HG03095 (cell line): ENCODE measurements at regions not wholly inside any gene's neighbourhood (a gene's known extent, or its start where the extent isn't known, plus 50 kb on each side); places are given as distances from the start of the nearest gene placed in this dataset.
"Not testable (repeated sequence)": the region's sequence is repeated elsewhere in the genome, so short reads cannot be mapped to it uniquely, and the experiment has no call there.

Source experiments
- ATAC-seq: cut with Tn5 transposase; IDR thresholded peaks from one replicate; pipeline ENCODE4 v1.9.1; 2021; ENCODE audit warnings: moderate library complexity; ENCODE audit not compliant: unreplicated experiment

DNA sequence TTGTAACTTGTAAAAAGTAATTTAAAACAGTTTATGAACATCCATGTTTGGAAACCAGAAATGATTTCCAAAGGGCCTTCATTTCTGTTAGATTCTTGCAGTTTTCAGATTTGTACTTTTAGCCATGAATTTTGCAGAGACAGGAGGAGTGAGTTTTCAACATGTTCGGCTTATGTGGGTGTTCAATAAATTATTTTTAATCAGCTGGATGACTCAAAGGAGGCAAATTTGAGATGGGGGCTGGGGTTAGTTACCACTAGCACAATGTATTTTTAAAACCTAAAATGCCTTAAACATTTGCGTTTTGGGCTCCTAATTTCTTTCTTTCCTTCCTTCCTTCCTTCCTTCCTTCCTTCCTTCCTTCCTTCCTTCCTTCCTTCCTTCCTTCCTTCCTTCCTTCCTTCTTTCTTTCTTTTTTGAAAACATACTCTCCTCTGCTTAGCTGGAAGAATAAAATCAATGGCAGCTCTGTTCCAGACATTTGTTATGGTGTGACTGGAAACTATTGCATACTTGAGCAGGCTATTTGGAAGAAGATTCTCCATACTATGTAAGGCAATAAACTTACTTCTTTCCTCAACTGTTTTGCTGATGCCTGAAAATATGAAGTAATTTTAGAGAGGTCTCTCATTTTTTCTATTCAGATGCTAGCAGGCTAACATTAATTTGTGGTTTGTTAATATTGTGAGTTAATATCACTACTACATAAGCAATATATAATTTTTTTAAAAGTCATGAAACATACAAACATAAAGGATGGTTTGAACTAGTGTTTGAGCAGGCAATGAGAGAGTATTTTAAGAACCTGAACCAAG is 394.4 kb downstream of the NYAP2 start:
- ATAC-seq: no peak

GRCh38 chr2:225788571-225789094 is 389.1 kb downstream of the NYAP2 start:
- no peak for ATAC-seq

GRCh38 chr2:225787497-225787896 is 388.0 kb downstream of the NYAP2 start:
- ATAC-seq: no peak

- no peak for ATAC-seq
Observed at GRCh38 chr2:225781991-225782390, 382.5 kb downstream of the NYAP2 start.

DNA sequence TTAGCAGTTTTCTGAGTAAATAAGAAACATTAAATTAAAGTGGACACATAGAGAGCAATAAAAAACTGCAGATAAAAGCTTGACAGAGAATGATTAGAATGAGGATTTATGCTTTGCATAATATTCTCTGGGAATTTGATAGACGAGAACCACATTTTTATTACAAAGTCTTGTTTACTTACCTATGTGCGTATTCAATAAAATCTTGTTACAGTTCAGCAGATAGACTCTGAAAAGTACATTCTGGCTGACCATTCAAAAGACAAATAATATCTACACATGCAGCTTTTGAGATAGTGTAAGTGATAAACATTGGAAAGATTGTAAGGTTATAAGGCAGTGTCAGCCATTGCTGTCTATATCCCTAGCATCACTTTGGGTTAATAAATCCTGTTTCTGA is 381.6 kb downstream of the NYAP2 start:
- no peak for ATAC-seq

- ATAC-seq: no peak
Observed at GRCh38 chr2:225779829-225780228, 380.3 kb downstream of the NYAP2 start.

GRCh38 chr2:225773148-225773547 is 373.6 kb downstream of the NYAP2 start:
- ATAC-seq: no peak

GRCh38 chr2:225771701-225772100 is 372.2 kb downstream of the NYAP2 start:
- ATAC-seq: no peak

- ATAC-seq: no peak
Observed at GRCh38 chr2:225768741-225769140, 369.2 kb downstream of the NYAP2 start.

DNA sequence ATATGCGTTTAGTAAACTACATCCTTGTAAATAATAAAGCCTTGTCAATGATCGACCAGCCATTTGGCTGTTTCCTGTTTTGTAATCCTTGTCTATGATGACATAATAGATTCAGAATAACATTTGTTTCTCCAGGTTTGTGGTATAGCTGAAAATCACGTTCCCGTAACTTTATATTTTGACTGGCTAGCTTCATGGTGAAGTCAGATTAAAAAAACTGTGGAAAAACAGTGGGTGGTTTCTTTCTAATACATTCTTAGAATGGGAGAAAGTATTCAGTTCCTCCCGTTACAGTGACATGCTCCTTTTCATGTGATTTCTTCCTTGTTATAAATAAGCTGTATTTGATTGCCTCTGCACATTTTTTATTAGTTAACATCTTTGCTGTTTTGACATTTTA is 366.9 kb downstream of the NYAP2 start:
- ATAC-seq: no peak

DNA sequence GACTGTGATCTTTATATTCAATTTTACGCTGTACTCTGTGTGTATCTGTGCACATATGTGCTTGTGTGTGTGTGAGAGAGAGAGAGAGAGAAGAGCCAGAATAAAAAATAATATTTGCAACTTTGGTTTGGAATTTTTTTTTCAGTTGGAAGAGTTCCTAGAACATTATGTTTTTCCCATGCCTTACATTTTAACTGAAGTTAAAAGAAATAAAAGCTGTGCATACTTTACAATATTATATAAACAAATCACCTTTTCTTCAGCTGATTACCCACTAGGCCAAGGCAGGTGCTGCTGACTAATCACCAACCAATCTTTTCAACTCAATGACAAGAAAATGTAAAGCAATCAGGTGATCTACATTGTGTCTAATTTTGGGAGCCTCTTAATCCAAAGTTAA is 366.3 kb downstream of the NYAP2 start:
- ATAC-seq: no peak

GRCh38 chr2:225764346-225764745 is 364.8 kb downstream of the NYAP2 start:
- ATAC-seq: no peak

GRCh38 chr2:225763711-225764110 is 364.2 kb downstream of the NYAP2 start:
- ATAC-seq: no peak

GRCh38 chr2:225761396-225761795 is 361.9 kb downstream of the NYAP2 start:
- ATAC-seq: no peak

- ATAC-seq: no peak
Observed at GRCh38 chr2:225757248-225757647, 357.7 kb downstream of the NYAP2 start.

- no peak for ATAC-seq
Observed at GRCh38 chr2:225756198-225756597, 356.7 kb downstream of the NYAP2 start.

GRCh38 chr2:225748609-225749008 is 349.1 kb downstream of the NYAP2 start:
- ATAC-seq: no peak

GRCh38 chr2:225743996-225744395 is 344.5 kb downstream of the NYAP2 start:
- not testable (repeated sequence) for ATAC-seq

DNA sequence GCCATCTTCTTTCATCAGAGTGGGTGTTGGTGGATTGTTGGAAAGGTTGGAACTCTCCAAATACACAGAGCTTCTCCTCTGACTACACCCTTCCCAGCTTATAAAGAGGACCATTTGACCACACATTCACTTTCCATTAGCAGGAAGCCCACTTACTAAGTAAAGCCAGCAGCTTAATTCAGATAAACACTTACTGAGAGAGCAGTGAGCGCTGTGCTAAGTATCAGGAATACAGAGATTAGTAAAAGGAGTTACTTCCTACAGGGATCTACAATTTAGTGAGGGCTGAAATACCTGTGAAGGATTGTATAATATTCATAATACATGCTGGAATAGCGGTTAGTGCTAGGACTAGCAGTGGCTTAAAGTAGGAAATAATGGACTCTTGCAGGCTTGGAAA is 343.0 kb downstream of the NYAP2 start:
- no peak for ATAC-seq

DNA sequence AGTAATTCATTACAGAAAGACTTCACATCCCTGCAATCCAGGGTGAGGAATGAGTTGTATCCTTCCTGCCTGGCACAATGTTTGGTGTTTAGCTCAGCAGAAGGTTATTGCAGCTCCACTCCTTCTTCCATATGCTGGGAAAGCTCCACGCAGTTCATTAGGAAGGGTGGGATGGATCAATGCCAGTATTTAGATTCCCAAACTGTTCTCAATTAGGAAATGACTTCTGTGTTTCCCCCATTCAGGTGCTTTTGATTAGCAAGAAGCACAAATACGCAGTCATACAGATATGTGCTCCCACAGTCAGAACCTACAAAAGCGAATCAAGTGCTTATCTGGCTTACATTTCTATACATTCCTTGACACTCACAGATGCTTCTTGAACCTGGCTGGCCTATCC is 340.6 kb downstream of the NYAP2 start:
- no peak for ATAC-seq

DNA sequence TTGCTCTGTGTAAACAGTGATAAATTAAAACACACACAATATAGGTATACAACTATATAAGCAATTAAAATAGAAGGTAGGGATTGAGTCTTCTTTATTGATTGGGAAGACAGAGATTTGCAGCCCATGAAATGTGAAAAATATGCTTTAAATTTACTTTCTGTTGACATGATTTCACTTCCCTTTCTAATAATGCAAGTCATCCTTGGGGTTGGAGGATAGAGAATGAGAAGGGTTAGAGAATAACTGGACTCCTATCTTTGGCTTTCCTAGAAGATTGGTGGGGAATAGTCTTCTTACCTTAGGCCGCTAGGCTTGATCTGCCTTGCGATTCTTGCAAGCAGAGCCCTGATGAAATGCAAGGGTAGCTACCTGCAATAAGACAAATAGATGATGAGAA is 339.8 kb downstream of the NYAP2 start:
- ATAC-seq: no peak

- ATAC-seq: no peak
Observed at GRCh38 chr2:225738735-225739134, 339.2 kb downstream of the NYAP2 start.

- no peak for ATAC-seq
Observed at GRCh38 chr2:225737556-225737955, 338.0 kb downstream of the NYAP2 start.
